ENCODE measurements at regions not wholly inside any gene's neighbourhood (a gene's known extent, or its start where the extent isn't known, plus 50 kb on each side); places are given as distances from the start of the nearest gene placed in this dataset.

DNA sequence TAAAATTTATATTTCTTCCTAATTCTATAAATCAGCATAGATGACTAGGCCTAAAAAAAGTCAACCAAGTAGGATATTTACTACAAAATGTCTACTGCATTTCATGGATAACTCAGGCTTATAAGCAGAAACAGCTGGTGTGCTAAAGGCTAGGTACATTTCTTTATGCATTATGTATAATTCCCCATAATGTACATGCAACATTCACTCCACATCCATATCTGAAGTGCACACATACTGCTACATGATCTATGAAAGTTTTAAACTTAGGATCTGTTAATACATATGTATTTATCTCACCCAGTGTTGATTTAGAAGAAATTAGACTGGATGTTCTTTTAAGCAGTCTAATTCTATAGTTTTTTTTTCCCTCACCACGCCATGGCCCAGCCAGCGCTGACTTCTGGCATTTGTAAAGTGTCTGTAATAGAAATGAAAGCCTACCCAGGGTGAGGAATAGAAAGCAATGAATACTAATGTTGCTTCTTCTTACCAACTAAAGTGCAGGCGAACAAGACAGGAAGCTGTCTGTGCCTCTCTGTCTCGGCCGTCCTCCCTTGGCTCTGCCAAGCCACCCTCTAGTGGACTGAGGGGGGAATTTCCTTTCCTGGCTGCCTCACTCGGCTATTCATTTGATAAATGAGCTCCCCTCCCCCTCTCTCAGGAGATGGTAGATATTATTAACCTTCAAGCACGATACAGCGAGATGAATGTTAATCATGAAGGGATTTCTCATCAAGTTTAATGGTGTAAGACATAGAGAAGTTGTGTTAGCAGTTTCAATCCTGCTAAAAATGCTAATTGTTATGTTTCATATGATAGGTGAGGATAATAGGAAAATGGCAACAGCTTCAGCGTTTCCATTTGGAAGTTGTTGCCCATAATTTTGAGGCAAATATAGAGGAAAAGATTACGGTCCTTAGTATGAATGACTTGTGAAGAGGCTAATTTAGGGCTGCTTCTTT lies 384.5 kb downstream of the MTX2 start:
- DNase-seq: no peak

DNA sequence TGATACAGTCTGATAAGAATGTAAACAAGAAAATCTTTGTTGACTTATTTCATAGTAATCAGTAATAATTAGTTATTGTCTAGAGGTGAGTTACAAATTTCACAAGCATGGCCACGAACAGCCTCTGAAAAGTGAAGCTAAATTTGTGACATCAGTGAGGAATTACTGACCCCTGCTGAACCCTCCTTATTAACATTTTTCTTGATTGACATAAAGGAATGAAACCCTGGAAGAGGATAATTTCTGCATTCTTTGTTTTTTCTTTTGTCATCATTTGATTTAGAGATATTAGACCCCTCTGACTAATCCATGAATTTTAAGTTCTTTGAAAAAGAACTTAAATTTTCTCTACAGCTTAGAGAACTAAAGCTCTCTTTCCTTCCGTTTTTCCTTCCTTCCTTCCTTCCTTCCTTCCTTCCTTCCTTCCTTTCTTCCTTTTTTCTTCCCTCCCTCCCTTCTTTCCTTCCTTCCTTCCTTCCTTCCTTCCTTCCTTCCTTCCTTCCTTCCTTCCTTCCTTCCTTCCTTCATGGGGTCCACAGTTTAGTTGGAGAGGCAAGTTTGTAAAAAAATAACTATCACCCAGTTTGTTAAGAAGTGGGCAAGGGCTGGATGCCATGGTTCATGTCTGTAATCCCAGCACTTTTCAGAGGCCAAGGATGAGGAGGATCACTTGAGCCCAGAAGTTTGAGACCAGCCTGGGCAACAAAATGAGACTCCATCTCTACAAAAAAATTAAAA lies 387.0 kb downstream of the MTX2 start:
- DNase-seq: no peak

- DNase-seq: no peak
Observed at GRCh38 chr2:176656776-176657140, 387.5 kb downstream of the MTX2 start.

DNA sequence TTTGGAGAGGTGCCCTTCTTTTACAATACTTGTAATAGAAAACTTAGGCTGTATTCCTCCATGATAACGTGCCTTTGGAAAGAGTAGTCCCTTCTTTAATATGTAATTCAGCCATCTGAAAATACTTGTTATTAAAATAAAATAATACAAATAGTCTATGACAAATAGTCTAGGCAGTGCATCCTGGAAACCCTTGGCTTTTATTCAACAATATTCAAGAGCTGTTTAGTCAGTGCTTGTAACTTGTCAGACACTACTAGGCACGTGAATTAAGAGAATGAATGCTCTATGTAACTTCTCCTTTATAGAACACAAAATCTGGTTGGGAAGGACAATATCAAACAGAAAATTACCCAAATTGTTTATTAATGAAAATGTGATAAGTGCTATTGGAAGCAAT lies 388.2 kb downstream of the MTX2 start:
- no peak for DNase-seq

DNA sequence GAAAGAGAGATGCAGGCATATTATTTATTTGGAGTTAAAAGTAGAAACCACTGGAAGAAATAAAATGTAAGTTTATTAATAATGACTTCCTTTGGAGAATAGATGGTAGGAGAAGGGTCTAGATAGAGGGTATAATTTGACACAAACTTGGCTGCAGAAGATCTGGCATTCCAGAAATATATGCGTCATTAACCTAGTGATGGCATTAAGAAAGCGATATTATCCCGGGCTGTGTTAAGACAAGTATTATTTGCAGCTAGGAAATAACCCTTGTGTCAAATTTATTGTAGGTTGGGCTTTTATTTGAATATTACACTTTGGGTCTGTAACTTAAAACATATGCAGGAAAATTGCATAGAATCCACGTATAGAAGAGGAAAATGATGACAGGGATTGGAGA lies 389.5 kb downstream of the MTX2 start:
- no peak for DNase-seq

- DNase-seq: no peak
Observed at GRCh38 chr2:176662753-176663152, 393.5 kb downstream of the MTX2 start.

- no peak for DNase-seq
Observed at GRCh38 chr2:176664478-176664877, 395.2 kb downstream of the MTX2 start.

- DNase-seq: no peak
Observed at GRCh38 chr2:176665086-176665485, 395.8 kb downstream of the MTX2 start.

- no peak for DNase-seq
Observed at GRCh38 chr2:176668912-176669311, 399.7 kb downstream of the MTX2 start.

- DNase-seq: no peak
Observed at GRCh38 chr2:176669398-176670174, 400.3 kb downstream of the MTX2 start.

- no peak for DNase-seq
Observed at GRCh38 chr2:176675271-176675949, 406.2 kb downstream of the MTX2 start.

DNA sequence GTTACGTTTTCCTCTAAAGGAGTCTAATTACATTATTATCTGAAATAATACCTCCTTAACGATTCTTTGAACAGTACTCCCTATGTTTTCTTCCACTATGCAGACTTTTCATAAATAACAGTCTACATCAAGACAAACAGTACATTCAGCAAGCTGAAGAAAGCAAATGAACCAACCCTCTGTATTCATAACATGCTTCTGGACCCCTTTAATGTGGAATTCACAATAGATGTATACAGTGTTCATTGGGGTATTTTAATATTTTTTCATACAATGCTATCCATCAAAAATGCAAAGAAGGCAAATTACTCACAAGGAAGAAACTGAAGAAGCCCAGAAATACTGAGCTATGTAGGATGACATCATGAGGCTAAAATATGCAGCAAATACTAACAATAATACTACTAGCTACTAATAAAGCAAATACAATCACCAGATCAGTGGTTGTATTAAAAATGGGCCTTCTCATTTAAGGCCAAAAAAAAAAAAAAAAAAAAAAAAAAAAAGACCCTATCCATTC lies 408.6 kb downstream of the MTX2 start:
- DNase-seq: no peak

DNA sequence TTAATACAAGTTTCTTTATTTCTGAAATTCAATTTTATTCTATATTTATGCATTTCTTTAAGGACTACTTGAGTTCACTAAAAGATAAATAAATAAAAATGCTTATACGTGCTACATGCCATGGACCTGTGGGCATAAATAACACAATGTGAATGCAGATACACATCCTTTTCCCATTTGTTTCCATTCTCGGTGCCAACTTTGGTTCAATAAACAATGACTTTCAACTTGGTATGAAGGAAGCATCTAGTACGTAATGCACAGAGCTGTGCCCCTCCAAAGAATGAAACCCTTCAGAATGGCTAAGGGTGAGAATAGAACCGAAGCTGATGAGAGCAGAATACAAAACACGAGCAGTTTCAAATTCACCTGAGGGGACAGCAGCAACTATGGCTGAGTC lies 409.3 kb downstream of the MTX2 start:
- DNase-seq: no peak

DNA sequence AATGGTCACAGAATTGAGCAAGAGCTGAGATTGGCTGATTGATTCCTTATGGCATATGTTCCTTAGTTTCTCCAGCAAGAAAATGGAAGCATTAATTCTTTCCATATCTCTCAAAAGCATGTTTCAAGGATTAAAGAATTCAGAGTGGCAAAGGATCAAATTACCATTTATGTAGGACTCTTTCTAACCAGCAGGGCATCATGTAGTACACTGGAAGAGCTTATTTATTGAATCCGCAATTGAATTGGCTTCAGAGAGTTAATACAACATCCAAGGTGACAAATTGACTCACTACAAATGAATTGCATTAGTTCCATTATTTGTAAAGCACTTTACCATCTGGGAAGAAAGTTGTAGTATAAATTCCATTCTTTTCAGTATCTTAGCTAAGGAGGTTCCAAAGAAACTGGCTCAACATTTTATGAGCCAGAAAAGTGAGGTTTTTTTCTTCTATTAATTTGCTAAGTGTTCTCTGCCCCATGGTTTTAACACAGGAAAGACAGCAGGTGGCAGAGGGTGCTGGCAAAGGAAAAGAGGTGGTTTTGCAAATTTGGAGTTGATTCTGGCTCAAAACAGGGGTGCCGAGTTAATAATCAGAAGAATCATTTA lies 409.9 kb downstream of the MTX2 start:
- DNase-seq: no peak

- no peak for DNase-seq
Observed at GRCh38 chr2:176680916-176681516, 411.8 kb downstream of the MTX2 start.

GRCh38 chr2:176681584-176682115 lies 412.4 kb downstream of the MTX2 start:
- no peak for DNase-seq

GRCh38 chr2:176682278-176682677 lies 413.0 kb downstream of the MTX2 start:
- no peak for DNase-seq

GRCh38 chr2:176683618-176684111 lies 414.4 kb downstream of the MTX2 start:
- DNase-seq: no peak

DNA sequence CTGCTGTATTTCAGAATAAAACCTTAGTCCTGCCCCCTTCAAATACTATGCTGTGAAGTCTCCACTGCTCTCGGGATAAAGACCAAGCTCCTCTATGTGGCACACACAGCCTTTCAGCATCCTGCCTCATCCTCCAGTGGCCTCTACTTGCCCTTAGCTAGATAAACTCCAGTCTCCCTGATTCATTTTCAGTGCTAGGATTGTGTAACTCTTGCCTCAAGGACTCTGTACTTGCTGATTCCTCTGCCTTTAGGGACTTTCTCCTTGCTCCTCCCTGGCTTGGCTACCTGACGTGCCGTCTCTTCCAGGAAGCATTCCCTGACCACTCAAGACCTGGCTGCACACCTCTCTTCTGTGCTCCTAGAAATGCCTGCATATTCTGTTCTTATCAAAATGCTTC lies 416.7 kb downstream of the MTX2 start:
- no peak for DNase-seq

DNA sequence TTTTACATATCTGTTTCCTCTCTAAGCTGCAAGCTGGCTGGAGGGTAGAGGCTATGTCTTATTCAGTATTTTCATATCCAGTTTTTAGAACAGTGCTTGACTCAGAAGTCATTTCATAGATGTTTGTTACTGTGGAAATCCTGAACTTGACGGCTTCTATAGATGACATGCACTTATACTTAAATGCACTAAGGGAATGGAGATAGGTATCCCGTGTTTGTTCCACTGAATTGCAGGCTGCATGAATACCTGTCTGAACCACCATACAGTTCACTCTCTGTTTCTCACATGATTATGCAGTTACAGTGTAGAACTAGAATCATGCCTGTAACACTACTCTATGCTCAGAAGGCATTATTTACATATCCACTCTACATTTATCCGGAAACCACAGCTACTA lies 417.1 kb downstream of the MTX2 start:
- no peak for DNase-seq

GRCh38 chr2:176687342-176687741 lies 418.1 kb downstream of the MTX2 start:
- no peak for DNase-seq
